ENCODE measurements at regions not wholly inside any gene's neighbourhood (a gene's known extent, or its start where the extent isn't known, plus 50 kb on each side); places are given as distances from the start of the nearest gene placed in this dataset.
A peak's percentile ranks its signal among the peaks of the same experiment; 100 is the strongest.

DNA sequence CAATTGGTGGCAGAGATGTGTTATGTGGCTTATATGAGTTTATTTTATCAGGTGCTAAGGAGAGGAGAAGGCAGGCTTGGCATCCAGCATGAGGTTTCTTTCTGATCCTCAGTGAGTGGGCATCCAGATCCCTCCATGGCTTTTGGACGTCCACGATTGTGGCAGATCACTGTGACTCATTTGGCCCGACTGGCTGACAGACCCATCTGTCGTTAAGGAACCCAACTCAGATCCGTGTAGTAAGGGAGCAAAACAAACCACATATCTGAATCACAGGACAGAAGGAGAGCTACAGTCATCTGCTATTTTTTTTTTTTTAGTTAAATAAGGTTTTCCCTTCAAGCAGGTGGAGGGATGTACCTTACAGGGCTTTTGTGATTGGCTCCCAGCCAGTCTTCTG, 197.0 kb upstream of the KCNH8 start:
- FAIRE-seq (no peak), DNase-seq (ENCODE audit: low read depth, low spot score) (no peak)
- Histone ChIP-seq H3K9me1 (ENCODE audit: control insufficient read depth, extremely low read depth, insufficient read depth, low read length) (no peaks in the 10 kb centered on the region), H3K36me3 (ENCODE audit: control insufficient read depth in 2 of 2, extremely low read depth in 1 of 2, insufficient read depth in 2 of 2, low read length in 2 of 2) (no peaks in the 10 kb centered on the region), H2AFZ (ENCODE audit: control insufficient read depth, low read length) (no peak overlapping the region), H3K9ac (ENCODE audit: control insufficient read depth, extremely low read depth, insufficient read depth, low read length) (no peak overlapping the region), H3K27ac (ENCODE audit: control insufficient read depth, insufficient read depth, low read length) (no peak overlapping the region), H4K20me1 (ENCODE audit: control insufficient read depth, extremely low read depth, insufficient read depth, low read length) (no peaks in the 10 kb centered on the region), H3K27me3 (ENCODE audit: control insufficient read depth, extremely low read depth, insufficient read depth, low read length) (no peaks in the 10 kb centered on the region), H3K4me3 (ENCODE audit: control insufficient read depth in 2 of 3, extremely low read depth in 1 of 3, insufficient read depth in 2 of 3, low read depth in 1 of 3, low read length in 3 of 3) (no peak overlapping the region), H3K4me1 (ENCODE audit: control insufficient read depth, extremely low read depth, insufficient read depth, low read length) (no peaks in the 10 kb centered on the region), H3K9me3 (ENCODE audit: control insufficient read depth, low read depth, low read length) (no peaks in the 10 kb centered on the region), H3K79me2 (ENCODE audit: control insufficient read depth, insufficient read depth, low read length) (no peaks in the 10 kb centered on the region), H3K4me2 (ENCODE audit: control insufficient read depth, extremely low read depth, insufficient read depth, low read depth, low read length) (no peak overlapping the region)
- dilution Hi-C loops (cut with MboI; ENCODE audit: extremely low pct_ligation_motif_present, low sequenced_read_pairs) = no loop called here
- TF ChIP-seq, protein P1, sequence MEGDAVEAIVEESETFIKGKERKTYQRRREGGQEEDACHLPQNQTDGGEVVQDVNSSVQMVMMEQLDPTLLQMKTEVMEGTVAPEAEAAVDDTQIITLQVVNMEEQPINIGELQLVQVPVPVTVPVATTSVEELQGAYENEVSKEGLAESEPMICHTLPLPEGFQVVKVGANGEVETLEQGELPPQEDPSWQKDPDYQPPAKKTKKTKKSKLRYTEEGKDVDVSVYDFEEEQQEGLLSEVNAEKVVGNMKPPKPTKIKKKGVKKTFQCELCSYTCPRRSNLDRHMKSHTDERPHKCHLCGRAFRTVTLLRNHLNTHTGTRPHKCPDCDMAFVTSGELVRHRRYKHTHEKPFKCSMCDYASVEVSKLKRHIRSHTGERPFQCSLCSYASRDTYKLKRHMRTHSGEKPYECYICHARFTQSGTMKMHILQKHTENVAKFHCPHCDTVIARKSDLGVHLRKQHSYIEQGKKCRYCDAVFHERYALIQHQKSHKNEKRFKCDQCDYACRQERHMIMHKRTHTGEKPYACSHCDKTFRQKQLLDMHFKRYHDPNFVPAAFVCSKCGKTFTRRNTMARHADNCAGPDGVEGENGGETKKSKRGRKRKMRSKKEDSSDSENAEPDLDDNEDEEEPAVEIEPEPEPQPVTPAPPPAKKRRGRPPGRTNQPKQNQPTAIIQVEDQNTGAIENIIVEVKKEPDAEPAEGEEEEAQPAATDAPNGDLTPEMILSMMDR (optimal IDR thresholded peaks at IDR 0.05 in 1 of 3, IDR thresholded peaks at IDR 0.05 in 1 of 3, conservative IDR thresholded peaks at IDR 0.05 in 1 of 3; ENCODE audit: extremely low read depth in 1 of 3, insufficient read depth in 2 of 3, low read length in 3 of 3) = no peak
- no peak for TF ChIP-seq EZH2 (IDR thresholded peaks at IDR 0.05; ENCODE audit: low read length)

- H3K9me1 ChIP-seq (ENCODE audit: control insufficient read depth, extremely low read depth, insufficient read depth, low read length) = no peaks in the 10 kb centered on the region
- H3K79me2 ChIP-seq (ENCODE audit: control insufficient read depth, insufficient read depth, low read length) = no peaks in the 10 kb centered on the region
- H3K4me2 ChIP-seq (ENCODE audit: control insufficient read depth, extremely low read depth, insufficient read depth, low read depth, low read length) = no peak overlapping the region
- H3K4me1 ChIP-seq (ENCODE audit: control insufficient read depth, extremely low read depth, insufficient read depth, low read length) = no peaks in the 10 kb centered on the region
- H4K20me1 ChIP-seq (ENCODE audit: control insufficient read depth, extremely low read depth, insufficient read depth, low read length) = no peaks in the 10 kb centered on the region
- H3K36me3 ChIP-seq (ENCODE audit: control insufficient read depth in 2 of 2, extremely low read depth in 1 of 2, insufficient read depth in 2 of 2, low read length in 2 of 2) = no peaks in the 10 kb centered on the region
- DNase-seq (ENCODE audit: low read depth, low spot score) = no peak
- no peak overlapping the region for H3K27ac ChIP-seq (ENCODE audit: control insufficient read depth, insufficient read depth, low read length)
- no peaks in the 10 kb centered on the region for H3K9me3 ChIP-seq (ENCODE audit: control insufficient read depth, low read depth, low read length)
- dilution Hi-C loops (cut with MboI; ENCODE audit: extremely low pct_ligation_motif_present, low sequenced_read_pairs) = no loop called here
- H3K9ac ChIP-seq (ENCODE audit: control insufficient read depth, extremely low read depth, insufficient read depth, low read length) = no peak overlapping the region
- FAIRE-seq = no peak
- no peak overlapping the region for H2AFZ ChIP-seq (ENCODE audit: control insufficient read depth, low read length)
- TF ChIP-seq, protein P1 (optimal IDR thresholded peaks at IDR 0.05 in 1 of 3, IDR thresholded peaks at IDR 0.05 in 1 of 3, conservative IDR thresholded peaks at IDR 0.05 in 1 of 3; ENCODE audit: extremely low read depth in 1 of 3, insufficient read depth in 2 of 3, low read length in 3 of 3) = peak in 2 of 3 experiments; percentile 26 to 41
- no peak for TF ChIP-seq EZH2 (IDR thresholded peaks at IDR 0.05; ENCODE audit: low read length)
- no peaks in the 10 kb centered on the region for H3K27me3 ChIP-seq (ENCODE audit: control insufficient read depth, extremely low read depth, insufficient read depth, low read length)
- no peak overlapping the region for H3K4me3 ChIP-seq (ENCODE audit: control insufficient read depth in 2 of 3, extremely low read depth in 1 of 3, insufficient read depth in 2 of 3, low read depth in 1 of 3, low read length in 3 of 3)
Measured at GRCh38 chr3:18946524-18946923, 201.8 kb upstream of the KCNH8 start.

Data from keratinocyte (primary cell).